SK-N-SH (cell line): ENCODE measurements at regions not wholly inside any gene's neighbourhood (a gene's known extent, or its start where the extent isn't known, plus 50 kb on each side); places are given as distances from the start of the nearest gene placed in this dataset.

ENCODE experiments used
- CTCF ChIA-PET: fragments of 300-600, 350-600 bp; formaldehyde crosslinking; extraction: SDS; loops from one replicate; lab custom pipeline; 2021; lab: Yijun Ruan, JAX
- POLR2A ChIA-PET: fragments of 350-600 bp; sonication (Branson Sonifier 250); formaldehyde crosslinking; extraction: SDS; loops from one replicate; lab custom pipeline; 2020; ENCODE audit warnings: antibody characterized with exemption, inconsistent platforms; lab: Yijun Ruan, JAX
- DNase-seq: peaks from one replicate; pipeline ENCODE4 v3.0.0; 2012
- H2AFZ ChIP-seq: fragments of 200-600 bp; sonication (generic); 2 replicates; pipeline ENCODE4 v1.8.1; 2016; ENCODE audit warnings: antibody characterized with exemption, mild to moderate bottlenecking, low read depth
- H3F3A ChIP-seq: fragments of 200-600 bp; sonication (generic); replicated peaks from 2 replicates; pipeline ENCODE3; 2016; ENCODE audit warnings: antibody characterized with exemption, mild to moderate bottlenecking; ENCODE audit not compliant: insufficient read depth
- H3K27ac ChIP-seq, 2 experiments: fragments of 200-500 bp in 1 of 2; fragments of 200-600 bp in 1 of 2; sonication (Bioruptor generic) in 1 of 2; sonication (generic), shearing (Covaris generic) in 1 of 2; 2 replicates each; pipeline versions ENCODE4 v1.5.1 to v1.6.1; 2014 to 2016; ENCODE audit warnings: low read depth in 2 of 2, inconsistent platforms in 1 of 2, low read length in 1 of 2, mild to moderate bottlenecking in 1 of 2, mixed read lengths in 1 of 2
- H3K27me3 ChIP-seq: fragments of 200-600 bp; sonication (generic), shearing (Covaris generic); 2 replicates; pipeline ENCODE4 v1.6.1; 2016; ENCODE audit warnings: mixed run types; ENCODE audit not compliant: insufficient read depth
- H3K36me3 ChIP-seq, 2 experiments: fragments of 200-500 bp in 1 of 2; fragments of 200-600 bp in 1 of 2; sonication (Bioruptor generic) in 1 of 2; sonication (generic) in 1 of 2; replicated peaks in 1 of 2; 2 replicates each; pipeline versions ENCODE3 to v1.5.1; 2014 to 2016; ENCODE audit warnings: low read length in 1 of 2, mild to moderate bottlenecking in 1 of 2; ENCODE audit not compliant: insufficient read depth in 2 of 2, control insufficient read depth in 1 of 2
- H3K4me1 ChIP-seq, 2 experiments: fragments of 200-500 bp in 1 of 2; fragments of 200-600 bp in 1 of 2; sonication (Bioruptor generic) in 1 of 2; sonication (generic), shearing (Covaris generic) in 1 of 2; 2 replicates each; pipeline versions ENCODE4 v1.5.1 to v1.6.1; 2014 to 2016; ENCODE audit warnings: low read depth in 1 of 2, low read length in 1 of 2, mixed run types in 1 of 2; ENCODE audit not compliant: insufficient read depth in 2 of 2, control insufficient read depth in 1 of 2
- H3K4me2 ChIP-seq: fragments of 200-600 bp; sonication (generic), shearing (Covaris generic); 2 replicates; pipeline ENCODE4 v1.6.1; 2017; ENCODE audit warnings: mixed run types
- H3K4me3 ChIP-seq, 2 experiments: fragments of 200-500 bp in 1 of 2; fragments of 200-600 bp in 1 of 2; sonication (Bioruptor generic) in 1 of 2; sonication (generic), shearing (Covaris generic) in 1 of 2; 2 replicates each; pipeline versions ENCODE4 v1.5.1 to v1.8.1; 2014 to 2016; ENCODE audit warnings: low read depth in 2 of 2, inconsistent platforms in 1 of 2, low read length in 1 of 2, mild to moderate bottlenecking in 1 of 2, mixed read lengths in 1 of 2, moderate library complexity in 1 of 2
- H3K79me2 ChIP-seq: fragments of 200-600 bp; sonication (generic); 2 replicates; pipeline ENCODE4 v1.8.1; 2017; ENCODE audit warnings: mild to moderate bottlenecking; ENCODE audit not compliant: insufficient read depth
- H3K9ac ChIP-seq: fragments of 200-600 bp; sonication (generic); 2 replicates; pipeline ENCODE4 v1.6.1; 2017; ENCODE audit warnings: mixed run types
- H3K9me2 ChIP-seq: fragments of 200-600 bp; sonication (generic); 2 replicates; pipeline ENCODE4 v1.6.1; 2017; ENCODE audit warnings: mixed run types
- H3K9me3 ChIP-seq: fragments of 200-600 bp; sonication (generic); 2 replicates; pipeline ENCODE4 v1.6.1; 2017; ENCODE audit warnings: mixed run types, mild to moderate bottlenecking, moderate library complexity
- H4K20me1 ChIP-seq: fragments of 200-600 bp; sonication (generic); 2 replicates; pipeline ENCODE4 v1.6.1; 2017; ENCODE audit warnings: mild to moderate bottlenecking, mixed run types; ENCODE audit not compliant: insufficient read depth
- CHD2 ChIP-seq: fragments of 150-350 bp; IDR thresholded peaks from 2 replicates; pipeline ENCODE4 v1.6.1; 2018; ENCODE audit warnings: low read length; ENCODE audit not compliant: partially characterized antibody
- CTCF ChIP-seq: fragments of 200-600 bp; sonication (generic); IDR thresholded peaks from 2 replicates; pipeline ENCODE4 v1.6.1; 2017; ENCODE audit warnings: antibody characterized with exemption, mild to moderate bottlenecking, moderate library complexity
- ELF1 ChIP-seq: IDR thresholded peaks from 2 replicates; pipeline ENCODE4 v1.4.0; 2012
- EP300 ChIP-seq, 2 experiments: IDR thresholded peaks; 2 replicates each; pipeline versions ENCODE4 v1.4.0 to v1.6.1; 2012; ENCODE audit warnings: borderline replicate concordance in 1 of 2, low read depth in 1 of 2, low read length in 1 of 2
- EZH2phosphoT487 ChIP-seq: fragments of 200-600 bp; sonication (generic); IDR thresholded peaks from 2 replicates; pipeline ENCODE4 v1.6.1; 2017; ENCODE audit warnings: low read depth, mixed run types, mild to moderate bottlenecking, antibody characterized with exemption, moderate library complexity, borderline replicate concordance
- FOSL2 ChIP-seq: IDR thresholded peaks from 2 replicates; pipeline ENCODE4 v1.4.0; 2012; ENCODE audit warnings: low read depth, mild to moderate bottlenecking, moderate library complexity, borderline replicate concordance
- FOXJ3 ChIP-seq: sonication (generic); formaldehyde crosslinking; IDR thresholded peaks from 2 replicates; pipeline ENCODE4 v1.5.1; 2020; ENCODE audit warnings: mild to moderate bottlenecking, missing genetic modification reagents
- FOXM1 ChIP-seq: IDR thresholded peaks from 2 replicates; pipeline ENCODE4 v1.4.0; 2012; ENCODE audit warnings: low read depth, mild to moderate bottlenecking
- GABPA ChIP-seq: IDR thresholded peaks from 2 replicates; pipeline ENCODE4 v1.4.0; 2012; ENCODE audit warnings: low read depth, mild to moderate bottlenecking
- GATA2 ChIP-seq: sonication (generic); formaldehyde crosslinking; IDR thresholded peaks from 2 replicates; pipeline ENCODE4 v1.5.0; 2020; ENCODE audit warnings: mild to moderate bottlenecking, missing genetic modification reagents
- IRF3 ChIP-seq: fragments of 150-350 bp; IDR thresholded peaks from 2 replicates; pipeline ENCODE4 v1.6.1; 2016; ENCODE audit warnings: mild to moderate bottlenecking, low read depth, low read length
- JUND ChIP-seq: IDR thresholded peaks from 2 replicates; pipeline ENCODE4 v1.4.0; 2012
- MAX ChIP-seq: IDR thresholded peaks from 2 replicates; pipeline ENCODE4 v1.4.0; 2012; ENCODE audit warnings: low read depth
- NFIC ChIP-seq: IDR thresholded peaks from 2 replicates; pipeline ENCODE4 v1.4.0; 2012; ENCODE audit warnings: borderline replicate concordance
- NRF1 ChIP-seq: IDR thresholded peaks from 2 replicates; pipeline ENCODE4 v1.6.1; 2012; ENCODE audit warnings: low read depth, mild to moderate bottlenecking, low read length
- PBX3 ChIP-seq: IDR thresholded peaks from 2 replicates; pipeline ENCODE4; 2012
- POLR2AphosphoS5 ChIP-seq: IDR thresholded peaks from 2 replicates; pipeline ENCODE4 v1.6.1; 2012; ENCODE audit warnings: low read depth, low read length
- RCOR1 ChIP-seq: fragments of 150-350 bp; IDR thresholded peaks from 2 replicates; pipeline ENCODE4 v1.6.1; 2017; ENCODE audit warnings: antibody characterized with exemption, low read length
- RXRA ChIP-seq: IDR thresholded peaks from 2 replicates; pipeline ENCODE4 v1.4.0; 2012; ENCODE audit warnings: low read depth, mild to moderate bottlenecking, borderline replicate concordance
- SIN3A ChIP-seq: IDR thresholded peaks from 2 replicates; pipeline ENCODE4 v1.6.1; 2012; ENCODE audit warnings: low read depth, mild to moderate bottlenecking, low read length, moderate library complexity, borderline replicate concordance
- SMC3 ChIP-seq: IDR thresholded peaks from 2 replicates; pipeline ENCODE4 v1.6.1; 2012; ENCODE audit warnings: low read depth, low read length, improper control_type of control experiment
- TAF1 ChIP-seq: IDR thresholded peaks from 2 replicates; pipeline ENCODE4 v1.6.1; 2012; ENCODE audit warnings: low read depth, mild to moderate bottlenecking, low read length, moderate library complexity, borderline replicate concordance
- USF1 ChIP-seq: IDR thresholded peaks from 2 replicates; pipeline ENCODE4 v1.4.0; 2012; ENCODE audit warnings: low read depth, borderline replicate concordance
- USF2 ChIP-seq: fragments of 150-350 bp; IDR thresholded peaks from 2 replicates; pipeline ENCODE4 v1.6.1; 2017; ENCODE audit warnings: antibody characterized with exemption, low read length, low read depth, borderline replicate concordance
- YY1 ChIP-seq: IDR thresholded peaks from 2 replicates; pipeline ENCODE4 v1.4.0; 2012; ENCODE audit warnings: low read depth, mild to moderate bottlenecking
- ZBTB33 ChIP-seq: IDR thresholded peaks from 2 replicates; pipeline ENCODE4 v1.4.0; 2012; ENCODE audit warnings: low read depth, borderline replicate concordance
- WGBS: methylation state at CpG from one replicate; pipeline ENCODE4 v1.1.6; 2017; ENCODE audit warnings: low lambda C conversion rate; 5-methylcytosine and 5-hydroxymethylcytosine counted together

GRCh38 chr17:54785643-54786268 is 114.9 kb upstream of the TOM1L1 start:
- H3K4me2 ChIP-seq, result no peak overlapping the region
- peaks cover 0 to 35% of the 10 kb centered on the region in 2 experiments; a peak in 2 of 4 replicates for H3K4me1 ChIP-seq
- H3K9me2 ChIP-seq, result no peaks in the 10 kb centered on the region
- DNase-seq, result peak; percentile 66
- POLR2A ChIA-PET, result interaction anchor here (0.6 to 1.4 kb wide), 3 partner anchors 9 to 75 kb away, joined by 3 read pairs; no protein-coding TSS in a partner anchor
- no peaks in the 10 kb centered on the region for H3K27me3 ChIP-seq
- H4K20me1 ChIP-seq, result no peaks in the 10 kb centered on the region
- H3K79me2 ChIP-seq, result no peaks in the 10 kb centered on the region
- 13% methylated on average over 8 of the region's 8 CpGs for WGBS
- H3K9me3 ChIP-seq, result peaks cover 5% of the 10 kb centered on the region; the same call in 1 of the 2 replicates
- H3K27ac ChIP-seq, result peak overlapping the region in 1 of 2 experiments; percentile 98; a peak in 2 of 4 replicates
- H3K4me3 ChIP-seq, result no peak overlapping the region
- H3K9ac ChIP-seq, result no peak overlapping the region
- CTCF ChIA-PET, result interaction anchor here (0.7 to 2.1 kb wide), 10 partner anchors 8 to 131 kb away, joined by 3 to 6 read pairs (median 4); no protein-coding TSS in a partner anchor
- no peaks in the 10 kb centered on the region for H3F3A ChIP-seq
- H2AFZ ChIP-seq, result no peak overlapping the region
- H3K36me3 ChIP-seq, result no peaks in the 10 kb centered on the region
- TF ChIP-seq CTCF (no peak), NFIC (peak; percentile 54; the same call in 1 of the 2 replicates), SMC3 (no peak), USF1 (no peak), FOXM1 (no peak), YY1 (no peak), RCOR1 (peak; percentile 71), FOXJ3 (CRISPR knock-in tag) (peak; percentile 84; the same call in 1 of the 2 replicates), MAX (no peak), IRF3 (no peak), POLR2AphosphoS5 (peak; percentile 31; the same call in 1 of the 2 replicates), TAF1 (no peak), USF2 (no peak), ELF1 (no peak), JUND (no peak), EZH2phosphoT487 (no peak), GABPA (no peak), NRF1 (no peak), SIN3A (no peak), CHD2 (peak; percentile 33), PBX3 (no peak), FOSL2 (no peak), GATA2 (CRISPR knock-in tag) (peak; percentile 92), EP300 (IDR thresholded peaks at IDR 0.05; ENCODE audit: borderline replicate concordance in 1 of 2, low read depth in 1 of 2, low read length in 1 of 2) (peak in 1 of 2 experiments; percentile 85; a peak in 2 of 4 replicates), ZBTB33 (no peak), RXRA (no peak)
